GM21367 (cell line): ENCODE measurements at regions not wholly inside any gene's neighbourhood (a gene's known extent, or its start where the extent isn't known, plus 50 kb on each side); places are given as distances from the start of the nearest gene placed in this dataset.
"Not testable (repeated sequence)": the region's sequence is repeated elsewhere in the genome, so short reads cannot be mapped to it uniquely, and the experiment has no call there.

Experiments
- ATAC-seq: cut with Tn5 transposase; IDR thresholded peaks from one replicate; pipeline ENCODE4 v1.9.1; 2021; ENCODE audit not compliant: unreplicated experiment

DNA sequence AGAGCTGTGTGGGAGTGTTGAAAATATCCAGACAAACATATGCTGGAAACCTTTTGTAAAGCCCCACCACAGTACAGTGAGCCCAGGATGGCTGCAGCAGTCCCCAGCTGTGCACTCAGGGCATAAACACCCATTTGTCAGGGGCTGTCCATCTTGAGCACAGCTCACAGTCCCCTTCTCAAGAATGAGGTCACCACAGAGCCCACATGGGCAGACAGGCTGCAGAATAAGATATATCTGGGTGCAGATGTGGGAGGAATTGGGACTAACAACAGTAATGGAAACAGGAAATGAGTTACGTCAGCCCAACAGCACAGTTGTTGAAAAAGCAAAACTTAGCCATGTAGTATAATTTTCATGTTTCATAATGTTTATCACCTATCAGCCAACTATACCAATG lies 219.6 kb downstream of the ETAA1 start:
- peak; percentile 83 for ATAC-seq

DNA sequence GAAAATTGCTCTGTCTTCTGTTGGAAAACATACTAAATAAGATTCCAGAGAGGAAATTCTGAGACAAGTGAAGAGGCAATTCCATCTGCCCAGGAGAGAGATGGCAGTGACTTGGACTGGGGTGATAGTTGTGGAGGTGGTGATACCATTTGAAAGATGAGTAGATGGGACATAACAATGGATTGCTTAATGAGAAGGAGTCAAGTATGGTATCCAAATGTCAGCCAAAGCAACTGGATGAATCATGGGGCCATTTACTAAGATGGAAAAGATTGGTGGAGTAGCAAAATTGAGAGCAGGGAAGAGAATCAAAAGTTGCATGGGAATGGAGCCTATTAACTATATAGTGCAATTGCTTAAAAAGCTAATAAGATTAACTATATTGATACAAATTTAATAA lies 222.1 kb downstream of the ETAA1 start:
- ATAC-seq = no peak

DNA sequence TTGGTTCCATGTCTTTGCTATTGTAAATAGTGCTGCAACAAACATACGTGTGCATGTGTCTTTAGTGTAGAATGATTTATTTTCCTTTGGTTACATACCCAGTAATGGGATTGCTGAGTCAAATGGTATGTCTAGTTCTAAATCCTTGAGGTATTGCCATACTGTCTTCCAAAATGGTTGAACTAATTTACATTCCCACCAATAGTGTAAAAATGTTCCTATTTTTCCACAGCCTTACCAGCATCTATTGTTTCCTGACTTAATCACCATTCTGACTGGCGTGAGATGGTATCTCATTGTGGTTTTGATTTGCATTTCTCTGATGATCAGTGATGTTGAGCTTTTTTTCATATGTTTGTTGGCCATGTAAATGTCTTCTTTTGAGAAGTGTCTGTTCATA lies 226.6 kb downstream of the ETAA1 start:
- ATAC-seq = not testable (repeated sequence)

DNA sequence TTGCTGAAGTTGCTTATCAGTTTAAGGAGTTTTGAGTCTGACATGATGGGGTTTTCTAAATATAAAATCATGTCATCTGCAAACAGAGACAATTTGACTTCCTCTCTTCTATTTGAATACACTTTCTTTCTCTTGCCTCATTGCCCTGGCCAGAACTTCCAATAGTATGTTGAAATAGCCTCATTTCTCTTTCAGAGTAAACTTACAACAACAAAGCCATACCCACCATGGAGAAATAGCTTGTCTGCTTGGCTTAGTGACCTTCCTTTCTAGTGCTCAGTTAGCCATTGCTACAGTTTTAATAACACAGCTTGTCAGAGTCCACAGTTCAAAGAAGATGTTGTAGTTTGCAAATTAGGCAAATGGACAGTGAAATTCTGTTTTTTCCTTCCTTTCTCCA lies 228.0 kb downstream of the ETAA1 start:
- ATAC-seq = no peak

DNA sequence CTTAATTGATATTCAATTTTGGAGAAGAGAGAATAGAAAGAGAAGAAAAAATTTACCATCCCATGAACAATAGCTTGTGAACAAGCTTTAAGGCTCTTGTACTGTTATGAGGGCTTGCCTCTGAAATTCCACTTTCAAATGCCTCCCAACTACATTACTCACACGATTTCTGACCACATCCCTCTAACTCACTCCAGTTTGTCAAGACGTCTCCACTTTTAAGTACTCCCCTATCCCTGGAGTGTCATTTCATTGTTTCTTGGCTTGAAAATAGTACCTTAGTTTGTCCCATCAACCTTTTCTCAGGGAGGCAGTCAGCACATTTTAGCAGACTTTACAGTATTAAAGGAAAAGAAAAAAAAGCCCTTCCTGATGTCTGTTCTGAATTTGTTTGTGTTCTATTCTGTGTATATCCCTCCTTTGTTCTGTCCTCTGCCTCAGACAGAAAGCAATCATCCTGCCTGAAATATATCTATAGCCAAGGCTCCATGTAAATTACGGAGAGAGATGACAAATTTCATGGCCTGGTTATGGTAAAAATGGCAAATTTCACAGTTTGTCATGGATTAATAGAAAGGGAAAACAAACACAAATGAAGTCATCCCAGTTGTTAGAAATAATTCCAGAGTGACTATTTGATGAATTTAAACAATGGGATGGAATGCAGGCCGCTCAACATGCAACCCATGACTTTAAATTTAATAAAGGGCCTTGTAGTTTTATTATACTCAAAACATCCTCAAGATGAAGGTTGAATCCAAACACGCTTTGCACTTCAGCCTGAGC lies 228.8 kb downstream of the ETAA1 start:
- no peak for ATAC-seq

DNA sequence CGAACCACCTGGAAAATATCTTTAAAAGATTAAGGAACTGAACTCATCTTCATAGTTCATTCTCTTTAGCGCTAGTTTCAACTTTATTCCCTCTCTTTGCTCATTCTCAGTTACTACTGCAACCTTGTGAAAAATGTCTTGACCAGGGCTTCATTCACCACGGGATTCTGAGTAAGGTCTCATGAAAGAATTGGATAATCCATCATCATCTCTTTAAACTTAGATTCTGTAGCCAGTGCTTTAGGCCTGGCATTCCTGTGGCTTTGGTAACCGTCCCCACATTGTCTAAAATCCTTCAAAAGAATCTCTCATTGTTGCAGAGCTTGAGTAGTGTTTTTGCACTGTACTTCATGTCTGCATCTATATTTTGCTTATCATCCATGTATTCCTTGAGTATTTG lies 229.5 kb downstream of the ETAA1 start:
- no peak for ATAC-seq

DNA sequence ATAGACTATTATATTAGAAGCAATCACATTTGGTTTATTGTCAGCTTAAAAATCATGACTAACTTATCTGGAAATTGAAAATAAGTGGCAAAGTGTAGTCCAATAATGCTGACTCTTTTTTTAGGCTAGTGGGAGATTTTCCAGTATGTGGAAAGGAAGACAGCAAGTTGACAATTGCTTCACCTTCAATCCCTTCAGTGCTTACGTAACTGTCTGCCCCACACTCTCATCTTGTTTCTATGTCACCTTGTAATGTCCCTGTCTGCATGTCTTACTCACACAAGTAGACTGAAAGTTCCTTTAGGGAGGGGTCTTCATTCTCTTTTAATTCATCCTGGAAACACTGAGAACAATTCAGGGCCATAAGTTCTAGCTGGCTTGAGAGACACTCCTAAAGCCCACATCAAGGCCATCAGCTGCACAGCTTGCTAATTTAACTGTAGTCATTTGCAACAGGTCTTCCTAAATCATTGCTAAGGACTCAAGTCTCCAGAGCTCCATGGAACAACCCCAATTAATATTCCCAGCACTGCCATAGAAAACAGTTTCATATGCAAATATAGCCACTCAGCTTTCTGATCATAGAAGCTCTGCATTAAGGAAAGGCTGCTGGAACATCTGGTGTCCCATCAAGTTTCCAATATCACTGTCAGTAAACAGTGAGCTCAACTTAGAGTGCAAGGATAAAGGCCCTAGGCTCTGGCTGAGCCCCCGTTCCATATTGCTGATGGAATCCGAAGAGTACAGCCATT lies 230.5 kb downstream of the ETAA1 start:
- ATAC-seq = no peak

DNA sequence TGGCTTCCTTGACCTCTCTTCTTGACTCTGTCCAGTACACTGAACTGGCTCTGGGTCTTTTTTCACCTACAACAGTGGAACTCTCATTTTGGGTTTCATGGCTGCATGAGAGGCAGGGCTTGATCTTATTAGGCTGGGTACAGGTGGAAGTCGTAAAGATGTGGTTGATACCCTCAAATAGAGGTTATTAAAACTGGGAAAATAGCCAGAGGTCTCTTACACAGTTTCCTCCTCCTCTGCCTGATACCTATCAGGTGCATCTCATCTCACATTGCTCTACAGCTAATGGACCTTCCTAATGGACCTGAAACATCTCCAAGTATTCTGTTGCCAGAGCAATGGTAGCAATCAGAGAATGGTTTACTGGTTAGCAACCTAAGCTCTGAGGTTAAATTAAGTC lies 231.8 kb downstream of the ETAA1 start:
- ATAC-seq = no peak

DNA sequence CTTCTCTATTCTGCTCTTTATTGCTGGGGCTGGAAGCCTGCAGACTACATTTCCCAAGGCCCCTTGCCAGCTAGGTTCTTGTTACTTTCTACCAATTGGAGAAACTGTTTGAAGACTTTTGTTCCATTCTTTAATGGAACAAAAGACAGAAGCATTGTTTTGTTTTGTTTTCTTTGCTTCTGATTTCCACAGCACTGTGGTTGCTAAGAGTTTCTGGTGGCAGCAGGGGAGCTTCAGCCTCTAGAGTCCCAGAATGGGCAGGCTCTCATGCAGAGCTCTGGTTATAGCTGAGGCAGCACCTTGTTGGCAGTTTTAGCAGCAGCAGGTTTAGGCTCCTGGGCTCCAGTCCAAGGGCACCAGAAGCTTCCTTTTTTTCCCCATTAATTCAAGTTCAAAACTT lies 234.3 kb downstream of the ETAA1 start:
- ATAC-seq = no peak

DNA sequence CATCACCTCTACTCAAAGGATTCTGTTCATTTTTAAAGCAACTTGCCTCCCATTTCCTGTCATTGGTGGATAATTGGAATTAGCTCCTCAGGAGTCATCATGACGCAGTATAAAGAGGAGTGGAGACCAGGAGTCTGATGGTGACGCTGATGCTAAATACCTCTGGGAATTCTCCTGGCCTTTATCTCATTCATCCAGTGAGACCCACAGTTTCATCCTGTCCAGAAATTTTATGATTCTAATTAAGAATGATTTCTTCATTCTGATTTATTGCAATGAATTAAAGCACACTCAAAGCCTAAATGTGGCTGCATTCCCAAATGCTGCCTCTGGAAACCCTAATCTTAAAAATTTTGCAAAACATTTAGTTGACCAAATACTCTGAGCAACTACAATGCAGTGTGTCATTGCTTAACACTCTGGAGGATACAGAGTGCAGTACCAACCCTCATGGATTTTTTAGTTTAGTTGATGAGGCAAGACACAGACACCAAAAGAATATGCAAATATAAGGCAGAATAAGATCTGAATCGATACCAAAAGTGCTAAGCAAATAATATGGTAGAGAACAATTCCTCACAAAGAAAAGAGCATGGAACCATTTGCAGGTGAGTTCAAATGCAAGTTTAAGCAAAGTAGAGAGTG lies 236.2 kb downstream of the ETAA1 start:
- ATAC-seq = no peak

DNA sequence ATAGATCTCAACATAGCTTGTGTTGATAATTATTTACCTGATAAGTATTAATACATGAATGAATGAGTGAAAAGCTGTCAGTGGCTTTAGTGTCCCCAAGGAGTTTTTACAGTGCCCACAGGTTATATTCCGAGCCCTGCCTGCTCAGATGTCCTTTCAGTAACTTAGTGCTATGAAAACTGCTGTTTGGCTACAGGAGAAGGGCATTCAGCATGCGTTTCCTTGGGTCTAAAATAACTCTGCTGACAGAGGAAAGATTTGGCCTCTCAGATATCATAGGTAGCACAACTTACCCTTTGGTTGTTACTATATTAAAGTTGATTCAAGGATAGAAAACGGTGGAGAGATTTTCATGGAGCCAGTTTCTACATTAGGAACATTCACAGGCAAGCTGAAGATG lies 241.0 kb downstream of the ETAA1 start:
- ATAC-seq = no peak

DNA sequence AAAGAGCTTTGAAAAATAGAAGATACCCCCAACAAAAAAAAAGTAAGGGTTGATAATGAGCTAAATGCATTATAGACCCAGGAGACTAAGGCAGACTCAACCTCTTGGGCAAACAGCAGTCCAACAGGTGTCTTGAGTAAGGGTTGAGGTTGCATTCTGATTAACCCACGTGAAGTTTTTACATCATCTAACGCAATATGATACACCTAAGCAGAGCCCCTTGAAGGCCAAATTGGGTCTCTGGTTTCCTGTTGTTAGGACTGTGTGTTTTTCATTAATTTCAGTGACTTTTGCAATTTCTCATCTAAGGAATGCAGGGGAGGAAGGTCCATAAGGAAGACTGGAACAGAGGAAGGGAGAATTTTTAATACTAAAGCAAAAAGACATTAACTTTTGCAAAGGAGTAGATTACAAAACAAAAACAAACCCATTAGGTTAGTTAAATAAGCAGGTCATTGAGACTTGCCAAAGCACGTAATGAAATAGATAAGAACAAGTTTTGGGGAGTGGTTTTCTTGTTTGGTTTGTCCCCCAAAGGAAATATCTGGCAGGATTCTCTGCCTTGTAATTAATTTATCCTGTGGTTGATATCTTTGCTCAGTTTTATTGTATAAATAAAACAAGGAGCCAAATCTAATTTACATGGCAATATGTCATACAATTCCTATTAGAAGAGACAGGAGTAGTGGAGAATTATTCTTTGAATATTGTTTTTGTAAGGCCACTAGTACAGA lies 244.3 kb downstream of the ETAA1 start:
- ATAC-seq = no peak

DNA sequence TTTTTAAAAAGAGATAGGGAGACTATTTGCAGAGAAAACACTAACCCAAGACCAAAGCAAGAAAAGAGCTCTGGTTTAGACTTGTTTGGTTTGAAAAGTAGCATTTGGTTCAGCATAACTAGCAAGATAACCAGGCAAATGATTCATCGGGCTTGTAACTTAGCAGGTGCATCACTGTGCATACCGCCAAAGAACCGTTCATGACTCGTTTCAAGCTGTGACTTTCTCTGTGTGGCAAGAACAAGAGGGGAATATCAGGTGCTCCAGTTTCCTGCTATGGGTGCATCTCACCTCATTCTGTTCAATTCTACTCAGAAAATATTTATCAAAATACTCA lies 244.9 kb downstream of the ETAA1 start:
- ATAC-seq = no peak

DNA sequence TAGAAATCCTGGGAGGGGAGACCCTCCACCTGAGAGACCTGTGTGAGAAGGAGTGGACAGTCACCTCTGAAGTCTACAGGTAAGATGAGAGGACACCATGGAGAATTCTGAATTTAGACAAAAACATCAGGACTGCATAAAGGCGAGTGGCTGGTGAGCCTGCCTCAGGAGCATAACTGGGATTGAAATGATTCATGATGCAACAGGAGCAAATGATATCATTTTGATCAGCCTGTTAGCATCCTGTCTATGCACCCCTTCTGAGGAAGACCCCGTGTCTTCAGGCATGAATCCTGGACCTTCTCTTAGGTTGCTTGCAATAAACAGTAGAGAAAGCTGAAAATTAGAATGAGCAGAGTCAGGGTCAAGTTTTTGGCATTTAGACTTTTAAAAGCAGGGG lies 245.8 kb downstream of the ETAA1 start:
- ATAC-seq = no peak

DNA sequence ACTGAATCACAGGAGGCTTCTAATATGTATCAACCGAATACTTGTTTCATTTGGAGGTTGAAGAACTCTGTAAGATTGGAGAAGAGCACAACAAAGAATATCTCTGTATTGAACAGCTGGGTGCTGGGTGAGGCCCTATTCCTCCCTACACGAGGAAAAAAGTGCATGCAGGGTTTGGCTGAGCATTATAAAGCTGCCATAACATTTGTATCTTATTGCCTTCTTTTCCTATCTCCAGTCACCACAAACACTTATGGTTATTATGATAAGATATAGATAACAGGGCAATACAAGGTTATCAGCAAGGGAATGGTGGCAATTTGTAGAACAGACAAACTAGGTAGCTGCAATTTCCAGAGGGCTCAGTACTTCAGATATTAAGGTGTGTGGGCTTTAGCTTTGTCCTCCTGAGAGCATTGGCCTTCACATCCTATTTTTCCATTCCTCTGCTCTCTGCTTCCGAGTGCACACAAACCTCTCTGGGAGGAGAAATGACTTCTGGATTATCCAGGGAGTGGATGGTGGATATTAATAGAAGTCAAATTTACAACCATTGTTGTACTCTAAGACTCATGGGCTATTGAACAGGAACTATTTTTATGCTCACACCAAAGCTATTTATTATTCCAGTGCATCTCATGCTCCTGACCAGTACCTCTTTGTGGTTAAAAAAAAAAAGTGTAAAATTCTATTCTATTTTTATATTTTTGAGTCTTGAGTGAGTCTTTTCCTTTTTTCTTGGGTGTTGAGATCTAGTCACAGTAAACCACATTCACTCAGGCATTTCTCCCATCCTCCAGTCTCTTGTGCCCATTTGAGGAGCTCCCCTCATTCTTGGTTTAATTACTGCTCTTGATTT lies 248.4 kb downstream of the ETAA1 start:
- no peak for ATAC-seq

DNA sequence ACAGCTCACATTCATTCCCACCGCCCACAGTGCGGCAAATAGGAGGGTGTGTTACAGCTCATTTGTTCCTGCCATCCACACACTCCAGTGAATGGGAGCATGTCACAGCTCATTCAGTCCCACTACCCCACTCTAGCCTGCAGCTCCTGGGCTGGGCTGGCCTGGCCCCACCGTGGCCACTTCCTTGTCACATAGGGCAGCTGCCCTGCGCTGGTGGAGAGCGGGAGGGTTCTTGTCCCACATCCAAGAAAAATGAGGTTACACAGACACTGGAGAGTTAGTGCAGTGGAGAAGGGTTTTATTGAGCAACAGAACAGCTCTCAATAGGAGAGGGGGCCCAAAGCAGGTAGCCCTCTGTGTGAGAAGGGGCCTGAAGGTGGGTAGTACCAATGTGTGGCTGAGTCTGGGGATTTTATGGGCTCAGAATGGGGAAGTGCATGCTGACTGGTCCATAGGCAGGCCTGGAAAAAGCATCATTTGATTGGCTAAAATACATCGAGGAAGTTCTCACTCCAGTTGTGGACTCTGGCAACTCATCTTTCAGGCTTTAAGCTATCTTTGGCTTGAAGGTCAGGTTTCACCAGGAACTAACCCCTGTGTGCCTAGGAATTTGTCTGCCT lies 249.7 kb downstream of the ETAA1 start:
- no peak for ATAC-seq

DNA sequence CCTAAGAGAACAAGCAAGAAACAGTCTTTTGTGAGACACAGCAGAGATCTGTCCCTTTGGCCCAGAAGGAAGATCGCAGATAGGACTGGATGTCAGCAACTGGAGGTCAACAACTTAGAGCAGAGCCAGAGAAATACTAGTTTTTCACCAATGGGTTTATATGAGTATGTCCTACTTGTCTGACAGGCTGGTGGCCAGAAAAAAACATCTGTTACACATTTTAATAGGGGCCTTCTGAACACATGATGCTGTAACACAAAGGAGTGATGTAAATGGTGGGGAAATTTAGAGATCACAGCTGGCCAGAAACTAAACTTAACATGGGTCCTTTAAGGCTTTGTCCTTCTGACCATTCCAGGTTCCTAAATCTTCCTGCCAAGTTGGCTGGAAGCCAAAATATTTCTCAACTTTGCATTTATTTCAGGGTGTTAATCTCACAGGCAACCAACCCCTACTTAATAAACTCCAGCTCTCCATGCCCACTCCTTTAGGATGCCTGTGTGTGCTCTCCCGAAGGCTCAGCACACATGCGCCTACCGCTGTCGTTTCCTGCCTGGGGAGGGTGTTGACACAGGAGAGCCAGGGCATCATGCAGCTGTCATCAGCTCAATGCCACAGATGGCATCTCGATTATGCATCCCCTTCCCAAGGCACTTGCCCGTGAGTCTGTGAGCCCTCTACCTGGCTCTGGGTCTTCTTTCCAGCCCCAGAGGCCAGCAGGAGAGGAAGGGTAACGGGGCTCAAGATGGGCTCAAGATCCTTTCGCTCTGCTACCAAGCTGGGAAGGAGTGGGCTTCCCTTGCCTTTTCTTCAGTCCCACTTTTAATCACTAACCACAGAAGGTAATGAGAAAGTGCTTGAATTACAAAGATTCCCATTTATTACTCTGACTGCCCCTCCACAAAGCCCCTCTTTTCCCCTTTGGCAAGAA lies 252.5 kb downstream of the ETAA1 start:
- ATAC-seq = no peak

DNA sequence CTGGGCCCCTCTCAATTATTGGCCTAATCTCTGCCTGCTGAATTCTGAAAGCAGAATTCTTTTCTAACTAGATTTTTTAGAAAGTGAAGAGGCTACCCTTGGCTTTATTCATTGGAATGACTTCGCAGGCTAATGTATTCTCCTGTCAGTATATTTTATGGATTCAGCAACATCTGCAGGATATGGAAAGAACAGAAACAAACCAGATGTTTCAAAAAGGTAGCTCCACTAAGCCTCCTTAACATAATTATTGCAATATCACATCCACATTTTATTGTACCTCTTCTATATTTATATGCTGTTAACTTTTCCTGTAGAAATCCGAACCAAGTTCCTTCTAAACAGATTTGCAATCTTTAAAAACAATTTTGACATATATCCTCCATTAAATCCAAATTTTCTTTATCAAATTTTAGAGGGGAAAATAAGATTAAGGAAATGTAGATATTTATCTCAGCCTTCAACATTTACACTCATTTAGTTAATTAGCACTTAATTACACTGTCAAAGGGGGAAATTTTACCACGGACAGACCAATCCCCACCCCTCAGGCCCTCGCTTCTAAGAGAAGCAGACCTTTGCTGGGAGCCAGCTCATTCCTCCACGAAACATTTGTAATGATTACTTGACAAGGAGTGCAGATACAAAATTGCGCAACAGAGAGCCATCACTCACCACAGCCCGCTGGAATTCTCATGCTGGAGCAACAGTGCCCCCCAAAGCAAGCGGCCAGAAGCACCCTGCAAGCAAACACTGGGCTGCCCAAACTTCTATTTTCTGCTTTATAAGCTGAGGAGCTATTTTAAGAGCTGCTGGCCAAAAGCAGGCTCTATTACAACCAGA lies 253.4 kb downstream of the ETAA1 start:
- ATAC-seq = no peak
